ENCODE measurements at regions not wholly inside any gene's neighbourhood (a gene's known extent, or its start where the extent isn't known, plus 50 kb on each side); places are given as distances from the start of the nearest gene placed in this dataset.

DNA sequence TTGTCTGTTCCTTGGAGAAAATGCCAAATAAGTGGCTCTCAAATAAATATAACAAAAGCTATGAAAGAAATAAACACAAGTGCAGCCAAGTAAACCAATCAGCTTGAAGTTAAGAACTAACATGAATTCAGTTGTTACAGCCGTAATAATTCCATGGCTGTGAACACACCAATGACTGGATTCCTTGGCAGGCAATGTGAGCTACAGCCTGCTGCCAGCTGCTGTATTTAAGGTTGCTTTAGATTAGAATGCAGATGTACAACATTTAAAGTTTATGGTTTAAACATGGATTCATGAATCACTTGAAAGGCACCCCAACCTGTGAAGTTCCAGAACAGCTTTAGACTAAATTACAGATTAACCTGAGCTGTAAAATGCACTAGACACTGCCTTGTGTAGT, 626.4 kb upstream of the SEMA6A start:
- H3K9me1 ChIP-seq (ENCODE audit: control insufficient read depth, extremely low read depth, insufficient read depth, low read length) = no peaks in the 10 kb centered on the region
- no peaks in the 10 kb centered on the region for H3K9me3 ChIP-seq (ENCODE audit: control insufficient read depth, low read depth, low read length)
- no peaks in the 10 kb centered on the region for H3K4me1 ChIP-seq (ENCODE audit: control insufficient read depth, extremely low read depth, insufficient read depth, low read length)
- H3K4me3 ChIP-seq (ENCODE audit: control insufficient read depth in 2 of 3, extremely low read depth in 1 of 3, insufficient read depth in 2 of 3, low read depth in 1 of 3, low read length in 3 of 3) = no peak overlapping the region
- DNase-seq (ENCODE audit: low read depth, low spot score) (no peak), FAIRE-seq (no peak)
- H2AFZ ChIP-seq (ENCODE audit: control insufficient read depth, low read length) = no peak overlapping the region
- no peaks in the 10 kb centered on the region for H3K36me3 ChIP-seq (ENCODE audit: control insufficient read depth in 2 of 2, extremely low read depth in 1 of 2, insufficient read depth in 2 of 2, low read length in 2 of 2)
- H4K20me1 ChIP-seq (ENCODE audit: control insufficient read depth, extremely low read depth, insufficient read depth, low read length) = no peaks in the 10 kb centered on the region
- TF ChIP-seq CTCF (optimal IDR thresholded peaks at IDR 0.05 in 1 of 3, IDR thresholded peaks at IDR 0.05 in 1 of 3, conservative IDR thresholded peaks at IDR 0.05 in 1 of 3; ENCODE audit: extremely low read depth in 1 of 3, insufficient read depth in 2 of 3, low read length in 3 of 3) (no peak), EZH2 (IDR thresholded peaks at IDR 0.05; ENCODE audit: low read length) (no peak)
- no peaks in the 10 kb centered on the region for H3K27me3 ChIP-seq (ENCODE audit: control insufficient read depth, extremely low read depth, insufficient read depth, low read length)
- H3K9ac ChIP-seq (ENCODE audit: control insufficient read depth, extremely low read depth, insufficient read depth, low read length) = no peak overlapping the region
- dilution Hi-C loops (cut with MboI; ENCODE audit: extremely low pct_ligation_motif_present, low sequenced_read_pairs) = no loop called here
- H3K27ac ChIP-seq (ENCODE audit: control insufficient read depth, insufficient read depth, low read length) = no peak overlapping the region
- H3K4me2 ChIP-seq (ENCODE audit: control insufficient read depth, extremely low read depth, insufficient read depth, low read depth, low read length) = no peak overlapping the region
- H3K79me2 ChIP-seq (ENCODE audit: control insufficient read depth, insufficient read depth, low read length) = no peaks in the 10 kb centered on the region

DNA sequence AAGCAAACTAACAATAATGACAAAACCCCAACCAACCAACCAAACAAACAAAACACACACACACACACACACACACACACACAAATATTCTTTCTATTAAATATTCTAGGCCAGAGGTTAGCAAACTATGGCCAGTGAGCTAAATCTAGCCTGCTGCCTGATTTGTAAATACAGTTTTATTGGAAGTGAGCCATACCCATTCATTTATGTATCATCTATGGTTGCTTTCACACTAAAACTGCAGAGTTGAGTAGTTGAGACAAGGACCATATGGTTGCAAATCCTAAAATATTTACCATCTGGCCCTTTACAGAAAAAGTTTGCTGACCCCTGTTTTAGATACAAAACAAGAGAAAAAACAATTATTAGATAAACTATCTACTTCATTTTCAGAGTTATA, 620.5 kb upstream of the SEMA6A start:
- no peaks in the 10 kb centered on the region for H3K79me2 ChIP-seq (ENCODE audit: control insufficient read depth, insufficient read depth, low read length)
- dilution Hi-C loops (cut with MboI; ENCODE audit: extremely low pct_ligation_motif_present, low sequenced_read_pairs) = no loop called here
- H3K9me1 ChIP-seq (ENCODE audit: control insufficient read depth, extremely low read depth, insufficient read depth, low read length) = no peaks in the 10 kb centered on the region
- no peak overlapping the region for H2AFZ ChIP-seq (ENCODE audit: control insufficient read depth, low read length)
- no peaks in the 10 kb centered on the region for H3K36me3 ChIP-seq (ENCODE audit: control insufficient read depth in 2 of 2, extremely low read depth in 1 of 2, insufficient read depth in 2 of 2, low read length in 2 of 2)
- no peak overlapping the region for H3K4me3 ChIP-seq (ENCODE audit: control insufficient read depth in 2 of 3, extremely low read depth in 1 of 3, insufficient read depth in 2 of 3, low read depth in 1 of 3, low read length in 3 of 3)
- no peak overlapping the region for H3K4me2 ChIP-seq (ENCODE audit: control insufficient read depth, extremely low read depth, insufficient read depth, low read depth, low read length)
- no peaks in the 10 kb centered on the region for H3K4me1 ChIP-seq (ENCODE audit: control insufficient read depth, extremely low read depth, insufficient read depth, low read length)
- no peak overlapping the region for H3K27ac ChIP-seq (ENCODE audit: control insufficient read depth, insufficient read depth, low read length)
- H4K20me1 ChIP-seq (ENCODE audit: control insufficient read depth, extremely low read depth, insufficient read depth, low read length) = no peaks in the 10 kb centered on the region
- DNase-seq (ENCODE audit: low read depth, low spot score) (no peak), FAIRE-seq (no peak)
- no peak overlapping the region for H3K9ac ChIP-seq (ENCODE audit: control insufficient read depth, extremely low read depth, insufficient read depth, low read length)
- no peaks in the 10 kb centered on the region for H3K9me3 ChIP-seq (ENCODE audit: control insufficient read depth, low read depth, low read length)
- no peak for TF ChIP-seq EZH2 (IDR thresholded peaks at IDR 0.05; ENCODE audit: low read length)
- no peaks in the 10 kb centered on the region for H3K27me3 ChIP-seq (ENCODE audit: control insufficient read depth, extremely low read depth, insufficient read depth, low read length)

DNA sequence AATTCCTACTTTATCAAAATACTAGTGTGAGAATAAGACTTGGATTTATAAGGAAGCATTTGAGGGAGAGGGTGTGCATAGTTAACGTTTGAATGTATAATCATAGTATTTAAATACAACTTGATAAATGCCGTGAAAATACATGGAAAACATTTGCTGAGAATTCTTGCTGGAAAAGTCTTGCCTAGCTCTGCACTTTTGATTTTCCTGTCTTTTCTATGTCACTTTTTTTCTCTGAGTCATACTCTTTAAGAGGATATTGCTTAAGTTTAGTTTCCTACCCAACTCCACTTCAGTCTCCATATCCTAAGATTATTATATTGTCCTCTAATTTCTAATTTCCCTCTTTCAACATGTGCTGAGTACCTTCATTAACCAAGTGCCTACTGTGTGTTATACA, 616.6 kb upstream of the SEMA6A start:
- TF ChIP-seq EZH2 (IDR thresholded peaks at IDR 0.05; ENCODE audit: low read length) = no peak
- TF ChIP-seq CTCF (optimal IDR thresholded peaks at IDR 0.05 in 1 of 3, IDR thresholded peaks at IDR 0.05 in 1 of 3, conservative IDR thresholded peaks at IDR 0.05 in 1 of 3; ENCODE audit: extremely low read depth in 1 of 3, insufficient read depth in 2 of 3, low read length in 3 of 3) = no peak
- no peak for FAIRE-seq
- Histone ChIP-seq H3K79me2 (ENCODE audit: control insufficient read depth, insufficient read depth, low read length) (no peaks in the 10 kb centered on the region), H3K9me1 (ENCODE audit: control insufficient read depth, extremely low read depth, insufficient read depth, low read length) (no peaks in the 10 kb centered on the region), H3K4me2 (ENCODE audit: control insufficient read depth, extremely low read depth, insufficient read depth, low read depth, low read length) (no peak overlapping the region), H3K4me3 (ENCODE audit: control insufficient read depth in 2 of 3, extremely low read depth in 1 of 3, insufficient read depth in 2 of 3, low read depth in 1 of 3, low read length in 3 of 3) (no peak overlapping the region), H3K27me3 (ENCODE audit: control insufficient read depth, extremely low read depth, insufficient read depth, low read length) (no peaks in the 10 kb centered on the region), H3K27ac (ENCODE audit: control insufficient read depth, insufficient read depth, low read length) (no peak overlapping the region), H3K4me1 (ENCODE audit: control insufficient read depth, extremely low read depth, insufficient read depth, low read length) (no peaks in the 10 kb centered on the region), H3K36me3 (ENCODE audit: control insufficient read depth in 2 of 2, extremely low read depth in 1 of 2, insufficient read depth in 2 of 2, low read length in 2 of 2) (no peaks in the 10 kb centered on the region), H2AFZ (ENCODE audit: control insufficient read depth, low read length) (no peak overlapping the region), H3K9ac (ENCODE audit: control insufficient read depth, extremely low read depth, insufficient read depth, low read length) (no peak overlapping the region), H3K9me3 (ENCODE audit: control insufficient read depth, low read depth, low read length) (no peaks in the 10 kb centered on the region), H4K20me1 (ENCODE audit: control insufficient read depth, extremely low read depth, insufficient read depth, low read length) (no peaks in the 10 kb centered on the region)
- dilution Hi-C loops (cut with MboI; ENCODE audit: extremely low pct_ligation_motif_present, low sequenced_read_pairs) = no loop called here
- DNase-seq (ENCODE audit: low read depth, low spot score) = no peak

All from keratinocyte (primary cell).